GM23338 (cell line): ENCODE measurements at regions not wholly inside any gene's neighbourhood (a gene's known extent, or its start where the extent isn't known, plus 50 kb on each side); places are given as distances from the start of the nearest gene placed in this dataset.

ENCODE experiments used
- CREB1 ChIP-seq: fragments of 250-450 bp; sonication (Bioruptor Pico); IDR thresholded peaks from 2 replicates; pipeline ENCODE4 v1.5.0; 2020; ENCODE audit warnings: low read depth, mild to moderate bottlenecking, moderate library complexity
- EZH2 ChIP-seq: fragments of 200-600 bp; sonication (generic); IDR thresholded peaks from one replicate; pipeline ENCODE4 v1.8.0; 2017; ENCODE audit warnings: antibody characterized with exemption, mild to moderate bottlenecking, low read depth; ENCODE audit not compliant: unreplicated experiment
- EZH2phosphoT487 ChIP-seq: fragments of 200-600 bp; sonication (generic); IDR thresholded peaks from one replicate; pipeline ENCODE4 v1.8.1; 2018; ENCODE audit warnings: antibody characterized with exemption; ENCODE audit not compliant: unreplicated experiment
- JUNB ChIP-seq: IDR thresholded peaks from one replicate; pipeline ENCODE4 v1.6.1; 2016; ENCODE audit warnings: antibody characterized with exemption; ENCODE audit not compliant: unreplicated experiment
- NANOG ChIP-seq: IDR thresholded peaks from 2 replicates; pipeline ENCODE4 v1.6.1; 2016; ENCODE audit warnings: antibody characterized with exemption, borderline replicate concordance
- POLR2AphosphoS5 ChIP-seq: IDR thresholded peaks from 2 replicates; pipeline ENCODE4 v1.6.1; 2016; ENCODE audit warnings: antibody characterized with exemption, low read depth
- STAT1 ChIP-seq: IDR thresholded peaks from one replicate; pipeline ENCODE4 v1.6.1; 2016; ENCODE audit warnings: antibody characterized with exemption; ENCODE audit not compliant: unreplicated experiment
- ZNF114 ChIP-seq: fragments of 250-450 bp; sonication (Bioruptor Pico); IDR thresholded peaks from 2 replicates; pipeline ENCODE4 v1.5.0; 2020; ENCODE audit warnings: mild to moderate bottlenecking, moderate library complexity
- ZNF331 ChIP-seq: fragments of 250-450 bp; sonication (Bioruptor Pico); IDR thresholded peaks from 2 replicates; pipeline ENCODE4 v1.5.0; 2020; ENCODE audit warnings: low read depth, mild to moderate bottlenecking, moderate library complexity
- TF ChIP-seq, protein P1 (sequence below), 2 experiments: fragments of 200-600 bp in 1 of 2; sonication (generic) in 1 of 2; conservative IDR thresholded peaks; 2 replicates each; pipeline versions ENCODE4 v1.5.1 to v1.6.1; 2016 to 2017; ENCODE audit warnings: antibody characterized with exemption in 2 of 2, low read depth in 2 of 2, mild to moderate bottlenecking in 2 of 2, moderate library complexity in 1 of 2
- TF ChIP-seq, protein P2 (sequence below): IDR thresholded peaks from one replicate; pipeline ENCODE4 v1.6.1; 2018; ENCODE audit warnings: antibody characterized with exemption; ENCODE audit not compliant: unreplicated experiment
- TF ChIP-seq, protein P3 (sequence below): IDR thresholded peaks from 2 replicates; pipeline ENCODE4 v1.6.1; 2016; ENCODE audit warnings: antibody characterized with exemption
- TF ChIP-seq, protein P4 (sequence below): fragments of 250-450 bp; sonication (Bioruptor Pico); IDR thresholded peaks from 2 replicates; pipeline ENCODE4 v1.5.0; 2020; ENCODE audit warnings: mild to moderate bottlenecking, moderate library complexity

DNA sequence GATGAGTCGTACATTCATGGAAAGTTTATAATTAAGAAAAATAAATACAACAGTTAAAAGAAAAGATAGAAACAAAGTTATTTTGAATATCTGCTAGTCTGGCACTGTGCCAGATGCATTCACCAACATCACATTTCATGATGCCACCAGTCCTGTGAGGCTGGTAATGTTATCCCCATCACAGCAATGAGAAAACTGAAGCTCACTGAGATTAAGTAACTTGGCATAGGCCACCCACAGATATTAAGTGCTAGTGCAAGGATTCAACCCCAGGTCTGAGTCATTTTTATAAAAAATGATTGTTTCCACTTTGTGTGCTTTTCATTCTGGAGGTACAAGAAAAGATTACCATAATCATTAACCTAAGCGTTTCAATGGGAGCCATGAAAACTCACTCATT lies 65.0 kb upstream of the IL15 start:
- TF ChIP-seq, protein P1, sequence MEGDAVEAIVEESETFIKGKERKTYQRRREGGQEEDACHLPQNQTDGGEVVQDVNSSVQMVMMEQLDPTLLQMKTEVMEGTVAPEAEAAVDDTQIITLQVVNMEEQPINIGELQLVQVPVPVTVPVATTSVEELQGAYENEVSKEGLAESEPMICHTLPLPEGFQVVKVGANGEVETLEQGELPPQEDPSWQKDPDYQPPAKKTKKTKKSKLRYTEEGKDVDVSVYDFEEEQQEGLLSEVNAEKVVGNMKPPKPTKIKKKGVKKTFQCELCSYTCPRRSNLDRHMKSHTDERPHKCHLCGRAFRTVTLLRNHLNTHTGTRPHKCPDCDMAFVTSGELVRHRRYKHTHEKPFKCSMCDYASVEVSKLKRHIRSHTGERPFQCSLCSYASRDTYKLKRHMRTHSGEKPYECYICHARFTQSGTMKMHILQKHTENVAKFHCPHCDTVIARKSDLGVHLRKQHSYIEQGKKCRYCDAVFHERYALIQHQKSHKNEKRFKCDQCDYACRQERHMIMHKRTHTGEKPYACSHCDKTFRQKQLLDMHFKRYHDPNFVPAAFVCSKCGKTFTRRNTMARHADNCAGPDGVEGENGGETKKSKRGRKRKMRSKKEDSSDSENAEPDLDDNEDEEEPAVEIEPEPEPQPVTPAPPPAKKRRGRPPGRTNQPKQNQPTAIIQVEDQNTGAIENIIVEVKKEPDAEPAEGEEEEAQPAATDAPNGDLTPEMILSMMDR (conservative IDR thresholded peaks at IDR 0.05; ENCODE audit: low read depth in 2 of 2), result no peak
- TF ChIP-seq POLR2AphosphoS5 (no peak), JUNB (no peak), NANOG (no peak), EZH2 (no peak), EZH2phosphoT487 (no peak), CREB1 (CRISPR knock-in tag) (no peak), ZNF114 (no peak), ZNF331 (CRISPR knock-in tag) (no peak), STAT1 (no peak)
- TF ChIP-seq, protein P2, sequence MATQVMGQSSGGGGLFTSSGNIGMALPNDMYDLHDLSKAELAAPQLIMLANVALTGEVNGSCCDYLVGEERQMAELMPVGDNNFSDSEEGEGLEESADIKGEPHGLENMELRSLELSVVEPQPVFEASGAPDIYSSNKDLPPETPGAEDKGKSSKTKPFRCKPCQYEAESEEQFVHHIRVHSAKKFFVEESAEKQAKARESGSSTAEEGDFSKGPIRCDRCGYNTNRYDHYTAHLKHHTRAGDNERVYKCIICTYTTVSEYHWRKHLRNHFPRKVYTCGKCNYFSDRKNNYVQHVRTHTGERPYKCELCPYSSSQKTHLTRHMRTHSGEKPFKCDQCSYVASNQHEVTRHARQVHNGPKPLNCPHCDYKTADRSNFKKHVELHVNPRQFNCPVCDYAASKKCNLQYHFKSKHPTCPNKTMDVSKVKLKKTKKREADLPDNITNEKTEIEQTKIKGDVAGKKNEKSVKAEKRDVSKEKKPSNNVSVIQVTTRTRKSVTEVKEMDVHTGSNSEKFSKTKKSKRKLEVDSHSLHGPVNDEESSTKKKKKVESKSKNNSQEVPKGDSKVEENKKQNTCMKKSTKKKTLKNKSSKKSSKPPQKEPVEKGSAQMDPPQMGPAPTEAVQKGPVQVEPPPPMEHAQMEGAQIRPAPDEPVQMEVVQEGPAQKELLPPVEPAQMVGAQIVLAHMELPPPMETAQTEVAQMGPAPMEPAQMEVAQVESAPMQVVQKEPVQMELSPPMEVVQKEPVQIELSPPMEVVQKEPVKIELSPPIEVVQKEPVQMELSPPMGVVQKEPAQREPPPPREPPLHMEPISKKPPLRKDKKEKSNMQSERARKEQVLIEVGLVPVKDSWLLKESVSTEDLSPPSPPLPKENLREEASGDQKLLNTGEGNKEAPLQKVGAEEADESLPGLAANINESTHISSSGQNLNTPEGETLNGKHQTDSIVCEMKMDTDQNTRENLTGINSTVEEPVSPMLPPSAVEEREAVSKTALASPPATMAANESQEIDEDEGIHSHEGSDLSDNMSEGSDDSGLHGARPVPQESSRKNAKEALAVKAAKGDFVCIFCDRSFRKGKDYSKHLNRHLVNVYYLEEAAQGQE, result no peak
- TF ChIP-seq, protein P3, sequence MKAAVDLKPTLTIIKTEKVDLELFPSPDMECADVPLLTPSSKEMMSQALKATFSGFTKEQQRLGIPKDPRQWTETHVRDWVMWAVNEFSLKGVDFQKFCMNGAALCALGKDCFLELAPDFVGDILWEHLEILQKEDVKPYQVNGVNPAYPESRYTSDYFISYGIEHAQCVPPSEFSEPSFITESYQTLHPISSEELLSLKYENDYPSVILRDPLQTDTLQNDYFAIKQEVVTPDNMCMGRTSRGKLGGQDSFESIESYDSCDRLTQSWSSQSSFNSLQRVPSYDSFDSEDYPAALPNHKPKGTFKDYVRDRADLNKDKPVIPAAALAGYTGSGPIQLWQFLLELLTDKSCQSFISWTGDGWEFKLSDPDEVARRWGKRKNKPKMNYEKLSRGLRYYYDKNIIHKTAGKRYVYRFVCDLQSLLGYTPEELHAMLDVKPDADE, result no peak
- TF ChIP-seq, protein P4, sequence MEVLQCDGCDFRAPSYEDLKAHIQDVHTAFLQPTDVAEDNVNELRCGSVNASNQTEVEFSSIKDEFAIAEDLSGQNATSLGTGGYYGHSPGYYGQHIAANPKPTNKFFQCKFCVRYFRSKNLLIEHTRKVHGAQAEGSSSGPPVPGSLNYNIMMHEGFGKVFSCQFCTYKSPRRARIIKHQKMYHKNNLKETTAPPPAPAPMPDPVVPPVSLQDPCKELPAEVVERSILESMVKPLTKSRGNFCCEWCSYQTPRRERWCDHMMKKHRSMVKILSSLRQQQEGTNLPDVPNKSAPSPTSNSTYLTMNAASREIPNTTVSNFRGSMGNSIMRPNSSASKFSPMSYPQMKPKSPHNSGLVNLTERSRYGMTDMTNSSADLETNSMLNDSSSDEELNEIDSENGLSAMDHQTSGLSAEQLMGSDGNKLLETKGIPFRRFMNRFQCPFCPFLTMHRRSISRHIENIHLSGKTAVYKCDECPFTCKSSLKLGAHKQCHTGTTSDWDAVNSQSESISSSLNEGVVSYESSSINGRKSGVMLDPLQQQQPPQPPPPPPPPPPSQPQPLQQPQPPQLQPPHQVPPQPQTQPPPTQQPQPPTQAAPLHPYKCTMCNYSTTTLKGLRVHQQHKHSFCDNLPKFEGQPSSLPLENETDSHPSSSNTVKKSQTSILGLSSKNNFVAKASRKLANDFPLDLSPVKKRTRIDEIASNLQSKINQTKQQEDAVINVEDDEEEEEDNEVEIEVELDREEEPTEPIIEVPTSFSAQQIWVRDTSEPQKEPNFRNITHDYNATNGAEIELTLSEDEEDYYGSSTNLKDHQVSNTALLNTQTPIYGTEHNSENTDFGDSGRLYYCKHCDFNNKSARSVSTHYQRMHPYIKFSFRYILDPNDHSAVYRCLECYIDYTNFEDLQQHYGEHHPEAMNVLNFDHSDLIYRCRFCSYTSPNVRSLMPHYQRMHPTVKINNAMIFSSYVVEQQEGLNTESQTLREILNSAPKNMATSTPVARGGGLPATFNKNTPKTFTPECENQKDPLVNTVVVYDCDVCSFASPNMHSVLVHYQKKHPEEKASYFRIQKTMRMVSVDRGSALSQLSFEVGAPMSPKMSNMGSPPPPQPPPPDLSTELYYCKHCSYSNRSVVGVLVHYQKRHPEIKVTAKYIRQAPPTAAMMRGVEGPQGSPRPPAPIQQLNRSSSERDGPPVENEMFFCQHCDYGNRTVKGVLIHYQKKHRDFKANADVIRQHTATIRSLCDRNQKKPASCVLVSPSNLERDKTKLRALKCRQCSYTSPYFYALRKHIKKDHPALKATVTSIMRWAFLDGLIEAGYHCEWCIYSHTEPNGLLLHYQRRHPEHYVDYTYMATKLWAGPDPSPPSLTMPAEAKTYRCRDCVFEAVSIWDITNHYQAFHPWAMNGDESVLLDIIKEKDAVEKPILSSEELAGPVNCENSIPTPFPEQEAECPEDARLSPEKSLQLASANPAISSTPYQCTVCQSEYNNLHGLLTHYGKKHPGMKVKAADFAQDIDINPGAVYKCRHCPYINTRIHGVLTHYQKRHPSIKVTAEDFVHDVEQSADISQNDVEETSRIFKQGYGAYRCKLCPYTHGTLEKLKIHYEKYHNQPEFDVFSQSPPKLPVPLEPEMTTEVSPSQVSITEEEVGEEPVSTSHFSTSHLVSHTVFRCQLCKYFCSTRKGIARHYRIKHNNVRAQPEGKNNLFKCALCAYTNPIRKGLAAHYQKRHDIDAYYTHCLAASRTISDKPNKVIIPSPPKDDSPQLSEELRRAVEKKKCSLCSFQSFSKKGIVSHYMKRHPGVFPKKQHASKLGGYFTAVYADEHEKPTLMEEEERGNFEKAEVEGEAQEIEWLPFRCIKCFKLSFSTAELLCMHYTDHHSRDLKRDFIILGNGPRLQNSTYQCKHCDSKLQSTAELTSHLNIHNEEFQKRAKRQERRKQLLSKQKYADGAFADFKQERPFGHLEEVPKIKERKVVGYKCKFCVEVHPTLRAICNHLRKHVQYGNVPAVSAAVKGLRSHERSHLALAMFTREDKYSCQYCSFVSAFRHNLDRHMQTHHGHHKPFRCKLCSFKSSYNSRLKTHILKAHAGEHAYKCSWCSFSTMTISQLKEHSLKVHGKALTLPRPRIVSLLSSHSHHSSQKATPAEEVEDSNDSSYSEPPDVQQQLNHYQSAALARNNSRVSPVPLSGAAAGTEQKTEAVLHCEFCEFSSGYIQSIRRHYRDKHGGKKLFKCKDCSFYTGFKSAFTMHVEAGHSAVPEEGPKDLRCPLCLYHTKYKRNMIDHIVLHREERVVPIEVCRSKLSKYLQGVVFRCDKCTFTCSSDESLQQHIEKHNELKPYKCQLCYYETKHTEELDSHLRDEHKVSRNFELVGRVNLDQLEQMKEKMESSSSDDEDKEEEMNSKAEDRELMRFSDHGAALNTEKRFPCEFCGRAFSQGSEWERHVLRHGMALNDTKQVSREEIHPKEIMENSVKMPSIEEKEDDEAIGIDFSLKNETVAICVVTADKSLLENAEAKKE (CRISPR knock-in tag), result no peak
